Muscle layer of duodenum (tissue), 2 donors: ENCODE measurements at regions not wholly inside any gene's neighbourhood (a gene's known extent, or its start where the extent isn't known, plus 50 kb on each side); places are given as distances from the start of the nearest gene placed in this dataset.

ENCODE experiments used
- H3K27ac ChIP-seq: one replicate; pipeline ENCODE4 v1.7.0; 2013; ENCODE audit warnings: mild to moderate bottlenecking, low read length
- H3K27me3 ChIP-seq: one replicate; pipeline ENCODE4 v1.7.0; 2013; ENCODE audit warnings: low read depth, mild to moderate bottlenecking, control low read depth, low read length
- H3K36me3 ChIP-seq, 2 donors: one replicate each; pipeline ENCODE4 v1.7.0; 2013; ENCODE audit warnings: low read length in 2 of 2, control low read depth in 1 of 2, mild to moderate bottlenecking in 1 of 2; ENCODE audit not compliant: insufficient read depth in 2 of 2, control insufficient read depth in 1 of 2
- H3K4me1 ChIP-seq, 2 donors: one replicate each; pipeline ENCODE4 v1.7.0; 2013; ENCODE audit warnings: low read length in 2 of 2, mild to moderate bottlenecking in 2 of 2, control low read depth in 1 of 2, moderate library complexity in 1 of 2; ENCODE audit not compliant: insufficient read depth in 2 of 2, control insufficient read depth in 1 of 2
- H3K4me3 ChIP-seq, 2 donors: one replicate each; pipeline ENCODE4 v1.7.0; 2013; ENCODE audit warnings: low read length in 2 of 2, low read depth in 1 of 2, mild to moderate bottlenecking in 1 of 2
- H3K9me3 ChIP-seq, 2 donors: one replicate each; pipeline ENCODE4 v1.7.0; 2013; ENCODE audit warnings: low read length in 2 of 2, control low read depth in 1 of 2, mild to moderate bottlenecking in 1 of 2; ENCODE audit not compliant: control insufficient read depth in 1 of 2
- donor health status: healthy.

DNA sequence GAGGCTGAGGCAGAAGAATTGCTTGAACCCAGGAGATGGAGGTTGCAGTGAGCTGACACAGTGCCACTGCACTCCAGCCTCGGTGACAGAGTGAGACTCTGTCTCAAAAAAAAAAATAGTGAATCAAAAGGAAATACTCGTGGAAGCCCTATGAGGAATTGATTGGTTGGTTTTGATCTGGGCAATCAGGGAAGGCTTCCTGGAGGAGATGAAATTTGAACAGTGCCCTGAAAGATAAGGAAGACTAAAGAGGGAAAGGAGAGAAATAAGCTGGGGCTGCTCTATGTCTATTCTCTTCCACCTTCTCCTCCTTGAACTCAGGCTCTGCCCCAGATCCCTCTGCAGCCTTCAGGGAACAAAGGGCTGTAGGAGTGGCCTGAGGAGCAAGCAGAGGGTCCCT, 54.1 kb downstream of the IRF2BPL start:
- H3K4me1 ChIP-seq: no peaks in the 10 kb centered on the region
- no peaks in the 10 kb centered on the region for H3K36me3 ChIP-seq
- no peak overlapping the region for H3K27ac ChIP-seq

GRCh38 chr14:76971549-76971948, 57.0 kb downstream of the IRF2BPL start:
- Histone ChIP-seq H3K27me3 (no peaks in the 10 kb centered on the region), H3K9me3 (no peaks in the 10 kb centered on the region), H3K4me1 (no peaks in the 10 kb centered on the region), H3K36me3 (no peaks in the 10 kb centered on the region), H3K4me3 (no peak overlapping the region), H3K27ac (no peak overlapping the region)

More for the DNA sequence above, 54.1 kb downstream of the IRF2BPL start:
- Histone ChIP-seq H3K9me3 (no peaks in the 10 kb centered on the region), H3K27me3 (no peaks in the 10 kb centered on the region), H3K4me3 (no peak overlapping the region)

- Histone ChIP-seq H3K4me3 (no peak overlapping the region), H3K36me3 (no peaks in the 10 kb centered on the region), H3K27me3 (no peaks in the 10 kb centered on the region), H3K9me3 (no peaks in the 10 kb centered on the region), H3K27ac (no peak overlapping the region), H3K4me1 (no peaks in the 10 kb centered on the region)
Observed at GRCh38 chr14:76968621-76969063, 59.9 kb downstream of the IRF2BPL start.

GRCh38 chr14:76967788-76968187, 60.7 kb downstream of the IRF2BPL start:
- Histone ChIP-seq H3K9me3 (no peaks in the 10 kb centered on the region), H3K36me3 (no peaks in the 10 kb centered on the region), H3K27me3 (no peaks in the 10 kb centered on the region), H3K4me3 (no peak overlapping the region), H3K27ac (no peak overlapping the region), H3K4me1 (no peaks in the 10 kb centered on the region)

- H3K27me3 ChIP-seq: no peaks in the 10 kb centered on the region
- H3K36me3 ChIP-seq: no peaks in the 10 kb centered on the region
- H3K4me1 ChIP-seq: peaks cover 5% of the 10 kb centered on the region in 2 donors
- H3K4me3 ChIP-seq: no peak overlapping the region
- no peak overlapping the region for H3K27ac ChIP-seq
- no peaks in the 10 kb centered on the region for H3K9me3 ChIP-seq
Observed at GRCh38 chr14:76965232-76965631, 63.3 kb downstream of the IRF2BPL start.

DNA sequence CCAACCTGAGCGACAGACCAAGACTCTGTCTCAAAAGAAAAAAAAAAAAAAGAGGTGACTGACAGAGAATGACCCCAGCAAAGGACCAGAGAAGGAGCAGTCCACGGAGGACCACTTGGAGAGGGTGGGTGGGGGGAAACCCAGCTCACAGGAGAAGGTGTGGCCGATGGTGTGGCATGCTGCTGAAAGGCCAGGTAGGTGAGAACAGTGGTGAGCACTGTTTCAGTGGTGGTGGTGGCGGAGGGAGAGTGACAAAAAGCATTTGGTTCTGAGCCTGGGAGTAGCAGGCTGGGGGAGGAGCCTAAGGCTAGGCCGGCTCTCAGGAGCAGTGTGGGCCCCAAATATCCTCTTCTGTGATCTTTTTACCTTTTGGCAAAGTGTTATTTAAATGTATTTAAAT, 63.8 kb downstream of the IRF2BPL start:
- Histone ChIP-seq H3K4me3 (no peak overlapping the region), H3K4me1 (peaks cover 5% of the 10 kb centered on the region in 2 donors), H3K27me3 (no peaks in the 10 kb centered on the region), H3K9me3 (no peaks in the 10 kb centered on the region), H3K36me3 (no peaks in the 10 kb centered on the region), H3K27ac (no peak overlapping the region)

DNA sequence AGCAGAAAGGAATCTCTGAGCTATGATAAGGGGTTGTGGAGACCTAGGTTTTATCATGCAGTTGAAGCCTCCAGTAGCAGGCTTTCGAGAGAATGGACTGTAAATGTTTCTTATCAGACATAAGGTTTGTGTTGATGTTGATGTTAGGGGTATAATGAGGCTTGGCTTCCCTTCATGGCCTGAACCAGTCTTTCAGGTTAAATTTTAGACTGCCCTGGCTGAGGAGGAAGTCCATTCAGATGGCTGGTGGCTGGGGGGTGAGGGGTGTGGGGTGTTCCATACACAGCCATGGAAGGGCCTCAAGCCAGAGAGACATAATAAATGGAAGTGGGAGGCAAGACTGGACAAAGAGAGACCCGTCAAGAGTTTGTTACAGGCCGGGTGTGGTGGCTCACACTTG, 65.1 kb downstream of the IRF2BPL start:
- Histone ChIP-seq H3K27ac (no peak overlapping the region), H3K36me3 (no peaks in the 10 kb centered on the region), H3K4me3 (no peak overlapping the region), H3K9me3 (no peaks in the 10 kb centered on the region), H3K27me3 (no peaks in the 10 kb centered on the region), H3K4me1 (peaks cover 5% of the 10 kb centered on the region in 2 donors)

- Histone ChIP-seq H3K4me3 (peak overlapping the region; percentile 58 to 65), H3K4me1 (peaks cover 9% of the 10 kb centered on the region in 2 donors), H3K27ac (peak overlapping the region; percentile 88), H3K27me3 (no peaks in the 10 kb centered on the region), H3K36me3 (no peaks in the 10 kb centered on the region), H3K9me3 (no peaks in the 10 kb centered on the region)
Observed at GRCh38 chr14:76962303-76962660, 66.2 kb downstream of the IRF2BPL start.

DNA sequence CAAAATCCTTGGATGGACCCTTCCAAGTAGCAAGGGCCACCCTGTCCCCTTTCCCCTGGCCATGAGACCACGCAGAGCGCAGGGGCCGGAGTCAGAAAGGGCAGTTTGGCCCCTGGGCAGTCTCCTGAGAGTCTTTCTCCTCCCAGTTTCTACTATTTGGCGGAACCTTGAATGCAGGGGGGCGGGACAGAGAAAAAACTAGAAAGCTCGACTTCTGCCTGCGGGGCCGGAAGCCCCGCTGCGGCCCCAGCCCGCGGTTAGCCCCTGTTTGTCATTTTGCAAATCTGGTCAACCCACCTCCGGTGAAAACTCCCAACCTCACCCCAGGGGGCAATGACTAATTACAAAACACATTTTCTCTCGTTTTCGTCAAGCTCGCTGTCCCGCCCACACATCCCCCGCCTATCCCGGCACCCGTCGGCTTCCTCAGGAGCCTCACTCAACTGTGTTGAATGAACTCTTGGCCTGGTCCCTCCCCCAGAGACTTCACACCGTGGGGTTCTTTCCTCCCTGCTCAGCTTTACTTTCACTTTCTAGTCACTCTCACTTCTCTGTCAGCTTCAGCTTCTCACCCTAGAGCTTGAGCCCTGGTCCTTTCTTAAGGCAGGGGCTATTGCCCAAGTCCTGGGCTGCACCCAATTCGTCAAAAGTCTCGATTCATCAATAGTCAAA, 66.7 kb downstream of the IRF2BPL start:
- Histone ChIP-seq H3K36me3 (no peaks in the 10 kb centered on the region), H3K4me1 (peaks cover 14% of the 10 kb centered on the region in 2 donors), H3K27me3 (no peaks in the 10 kb centered on the region), H3K9me3 (no peaks in the 10 kb centered on the region), H3K4me3 (peak overlapping the region; percentile 58 to 65), H3K27ac (peak overlapping the region; percentile 88)

- Histone ChIP-seq H3K36me3 (no peaks in the 10 kb centered on the region), H3K9me3 (no peaks in the 10 kb centered on the region), H3K27me3 (no peaks in the 10 kb centered on the region), H3K4me3 (no peak overlapping the region), H3K27ac (peak overlapping the region; percentile 60), H3K4me1 (peaks cover 23 to 33% of the 10 kb centered on the region in 2 donors)
Observed at GRCh38 chr14:76958980-76959710, 69.4 kb downstream of the IRF2BPL start.

DNA sequence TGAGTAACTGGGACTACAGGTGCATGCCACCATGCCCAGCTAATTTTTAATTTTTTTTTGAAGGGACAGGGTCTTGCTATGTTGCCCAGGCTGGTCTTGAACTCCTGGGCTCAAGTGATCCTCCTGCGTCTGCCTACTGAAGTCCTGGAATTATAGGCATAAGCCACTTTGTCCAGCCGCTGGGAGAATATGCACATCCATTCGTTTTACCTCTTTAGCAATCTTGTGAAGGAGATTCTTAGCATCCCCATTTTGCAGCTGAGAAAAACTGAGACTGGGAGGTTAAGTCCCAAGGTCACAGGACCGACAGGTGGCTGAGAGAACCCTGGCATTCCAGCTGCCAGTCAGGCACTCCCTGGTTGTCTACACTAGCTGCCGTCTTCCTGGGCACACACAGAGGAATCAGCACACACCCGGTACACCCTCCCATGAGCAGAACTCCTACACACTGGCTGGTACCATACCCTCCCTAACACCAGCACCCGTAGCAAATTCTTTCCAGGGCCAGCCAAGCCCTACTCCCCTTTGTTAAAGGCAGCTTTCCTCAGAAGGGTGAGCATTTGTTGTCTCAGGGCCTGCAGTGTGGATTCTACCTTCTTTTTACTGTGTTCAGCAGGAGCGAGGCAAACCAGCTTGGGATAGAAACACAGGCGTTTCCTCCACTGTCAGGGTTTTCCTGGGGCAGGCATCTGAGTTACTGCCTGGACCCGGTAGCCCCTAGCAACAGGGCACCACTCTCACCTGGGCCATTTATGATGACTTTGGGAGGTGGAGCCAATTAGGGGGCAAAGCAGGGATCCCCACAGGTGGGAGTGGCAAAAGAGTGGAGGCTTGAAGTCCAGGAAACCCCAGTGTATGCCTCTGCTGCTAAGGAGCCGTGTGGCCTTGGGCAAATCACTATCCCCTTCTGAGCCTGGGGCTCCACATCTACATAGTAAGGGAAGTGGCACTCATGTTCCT, 70.2 kb downstream of the IRF2BPL start:
- Histone ChIP-seq H3K4me3 (no peak overlapping the region), H3K27me3 (no peaks in the 10 kb centered on the region), H3K9me3 (no peaks in the 10 kb centered on the region), H3K27ac (peak overlapping the region; percentile 60), H3K36me3 (no peaks in the 10 kb centered on the region), H3K4me1 (peaks cover 23 to 35% of the 10 kb centered on the region in 2 donors)
